Hematopoietic multipotent progenitor cell (in vitro differentiated cells): ENCODE measurements at regions not wholly inside any gene's neighbourhood (a gene's known extent, or its start where the extent isn't known, plus 50 kb on each side); places are given as distances from the start of the nearest gene placed in this dataset.
"Not testable (repeated sequence)": the region's sequence is repeated elsewhere in the genome, so short reads cannot be mapped to it uniquely, and the experiment has no call there.

Experiments used
- DNase-seq, 3 donors: peaks; one replicate each; pipeline ENCODE4 v3.0.0-alpha.2; 2011 to 2015; ENCODE audit warnings: low read depth in 2 of 3, low spot score in 2 of 3

GRCh38 chr4:32840461-32841189 is 2120.5 kb downstream of the PCDH7 start:
- DNase-seq = no peak

- no peak for DNase-seq
These were observed 2121.0 kb downstream of the PCDH7 start for GRCh38 chr4:32841217-32841616.

- DNase-seq = no peak
These were observed 2127.3 kb downstream of the PCDH7 start for GRCh38 chr4:32847461-32847860.

GRCh38 chr4:32855622-32856021 is 2135.5 kb downstream of the PCDH7 start:
- no peak for DNase-seq

- DNase-seq = no peak
These were observed 2138.2 kb downstream of the PCDH7 start for GRCh38 chr4:32858361-32858760.

- no peak for DNase-seq
These were observed 2138.8 kb downstream of the PCDH7 start for GRCh38 chr4:32858971-32859370.

GRCh38 chr4:32864713-32865351 is 2144.7 kb downstream of the PCDH7 start:
- DNase-seq = no peak

GRCh38 chr4:32876546-32876945 is 2156.4 kb downstream of the PCDH7 start:
- no peak for DNase-seq

GRCh38 chr4:32879913-32880312 is 2159.7 kb downstream of the PCDH7 start:
- DNase-seq = no peak

GRCh38 chr4:32884198-32884597 is 2164.0 kb downstream of the PCDH7 start:
- no peak for DNase-seq

GRCh38 chr4:32890398-32890797 is 2170.2 kb downstream of the PCDH7 start:
- DNase-seq = no peak

GRCh38 chr4:32909053-32909452 is 2188.9 kb downstream of the PCDH7 start:
- no peak for DNase-seq

GRCh38 chr4:32909736-32910135 is 2189.6 kb downstream of the PCDH7 start:
- no peak for DNase-seq

- DNase-seq = no peak
These were observed 2197.4 kb downstream of the PCDH7 start for GRCh38 chr4:32917586-32917985.

GRCh38 chr4:32929796-32930699 is 2209.9 kb downstream of the PCDH7 start:
- DNase-seq = no peak

- DNase-seq = no peak
These were observed 2210.5 kb downstream of the PCDH7 start for GRCh38 chr4:32930700-32931099.

- DNase-seq = no peak
These were observed 2211.3 kb downstream of the PCDH7 start for GRCh38 chr4:32931475-32931874.

- no peak for DNase-seq
These were observed 2212.0 kb downstream of the PCDH7 start for GRCh38 chr4:32932156-32932555.

GRCh38 chr4:32939222-32939621 is 2219.1 kb downstream of the PCDH7 start:
- not testable (repeated sequence) for DNase-seq

- DNase-seq = no peak
These were observed 2230.7 kb downstream of the PCDH7 start for GRCh38 chr4:32950866-32951265.

- DNase-seq = no peak
These were observed 2238.4 kb downstream of the PCDH7 start for GRCh38 chr4:32958586-32958985.
